ENCODE measurements at regions not wholly inside any gene's neighbourhood (a gene's known extent, or its start where the extent isn't known, plus 50 kb on each side); places are given as distances from the start of the nearest gene placed in this dataset.

GRCh38 chr15:25220834-25221233, 218.0 kb downstream of the UBE3A start:
- Mint-ChIP-seq H3K36me3 (ENCODE audit: insufficient read depth) (no peaks in the 10 kb centered on the region), H3K27ac (no peak overlapping the region), H3K9me3 (ENCODE audit: low read depth) (peaks cover 12% of the 10 kb centered on the region), H3K4me3 (ENCODE audit: low read depth) (no peak overlapping the region), H3K4me1 (ENCODE audit: low read depth) (no peaks in the 10 kb centered on the region), H3K27me3 (no peaks in the 10 kb centered on the region)
- DNase-seq (ENCODE audit: low spot score, unreplicated experiment) = no peak
- no peak for TF ChIP-seq CTCF (IDR thresholded peaks at IDR 0.05; ENCODE audit: unreplicated experiment)

GRCh38 chr15:25224396-25224795, 214.4 kb downstream of the UBE3A start:
- Mint-ChIP-seq H3K4me3 (ENCODE audit: low read depth) (no peak overlapping the region), H3K4me1 (ENCODE audit: low read depth) (no peaks in the 10 kb centered on the region), H3K27me3 (no peaks in the 10 kb centered on the region), H3K9me3 (ENCODE audit: low read depth) (peaks cover 8% of the 10 kb centered on the region), H3K27ac (no peak overlapping the region), H3K36me3 (ENCODE audit: insufficient read depth) (no peaks in the 10 kb centered on the region)
- no peak for DNase-seq (ENCODE audit: low spot score, unreplicated experiment)
- no peak for TF ChIP-seq CTCF (IDR thresholded peaks at IDR 0.05; ENCODE audit: unreplicated experiment)

- Mint-ChIP-seq H3K4me1 (ENCODE audit: low read depth) (no peaks in the 10 kb centered on the region), H3K27me3 (no peaks in the 10 kb centered on the region), H3K36me3 (ENCODE audit: insufficient read depth) (no peaks in the 10 kb centered on the region), H3K27ac (no peak overlapping the region), H3K4me3 (ENCODE audit: low read depth) (no peak overlapping the region), H3K9me3 (ENCODE audit: low read depth) (peaks cover 11% of the 10 kb centered on the region)
- no peak for DNase-seq (ENCODE audit: low spot score, unreplicated experiment)
- no peak for TF ChIP-seq CTCF (IDR thresholded peaks at IDR 0.05; ENCODE audit: unreplicated experiment)
These were observed 212.5 kb downstream of the UBE3A start for GRCh38 chr15:25226360-25226759.

- Mint-ChIP-seq H3K9me3 (ENCODE audit: low read depth) (peaks cover 8% of the 10 kb centered on the region), H3K4me3 (ENCODE audit: low read depth) (no peak overlapping the region)
- DNase-seq (ENCODE audit: low spot score, unreplicated experiment) = no peak
These were observed 210.6 kb downstream of the UBE3A start for GRCh38 chr15:25228261-25228660.

GRCh38 chr15:25230442-25230841, 208.4 kb downstream of the UBE3A start:
- H3K9me3 Mint-ChIP-seq (ENCODE audit: low read depth) = peaks cover 5% of the 10 kb centered on the region
- TF ChIP-seq CTCF (IDR thresholded peaks at IDR 0.05; ENCODE audit: unreplicated experiment) = no peak
- peaks cover 2% of the 10 kb centered on the region for H3K36me3 Mint-ChIP-seq (ENCODE audit: insufficient read depth)

More at GRCh38 chr15:25228261-25228660, 210.6 kb downstream of the UBE3A start:
- TF ChIP-seq CTCF (IDR thresholded peaks at IDR 0.05; ENCODE audit: unreplicated experiment) = no peak
- H3K36me3 Mint-ChIP-seq (ENCODE audit: insufficient read depth) = no peaks in the 10 kb centered on the region
- no peaks in the 10 kb centered on the region for H3K4me1 Mint-ChIP-seq (ENCODE audit: low read depth)
- H3K27ac Mint-ChIP-seq = no peak overlapping the region
- H3K27me3 Mint-ChIP-seq = no peaks in the 10 kb centered on the region

More at GRCh38 chr15:25230442-25230841, 208.4 kb downstream of the UBE3A start:
- Mint-ChIP-seq H3K27ac (no peak overlapping the region), H3K4me1 (ENCODE audit: low read depth) (no peaks in the 10 kb centered on the region), H3K4me3 (ENCODE audit: low read depth) (no peak overlapping the region), H3K27me3 (no peaks in the 10 kb centered on the region)
- DNase-seq (ENCODE audit: low spot score, unreplicated experiment) = no peak

All from progenitor cell of endocrine pancreas (in vitro differentiated cells).